GM10266 (cell line): ENCODE measurements at regions not wholly inside any gene's neighbourhood (a gene's known extent, or its start where the extent isn't known, plus 50 kb on each side); places are given as distances from the start of the nearest gene placed in this dataset.

Source experiments
- DNase-seq: peaks from one replicate; pipeline ENCODE4 v3.0.0; 2012; ENCODE audit errors: extremely low spot score
- TF ChIP-seq, protein P1 (sequence below): IDR thresholded peaks from 2 replicates; pipeline ENCODE4 v1.5.1; 2012; ENCODE audit warnings: mild to moderate bottlenecking, low read depth; ENCODE audit not compliant: control insufficient read depth, insufficient read depth; ENCODE audit errors: missing control alignments

DNA sequence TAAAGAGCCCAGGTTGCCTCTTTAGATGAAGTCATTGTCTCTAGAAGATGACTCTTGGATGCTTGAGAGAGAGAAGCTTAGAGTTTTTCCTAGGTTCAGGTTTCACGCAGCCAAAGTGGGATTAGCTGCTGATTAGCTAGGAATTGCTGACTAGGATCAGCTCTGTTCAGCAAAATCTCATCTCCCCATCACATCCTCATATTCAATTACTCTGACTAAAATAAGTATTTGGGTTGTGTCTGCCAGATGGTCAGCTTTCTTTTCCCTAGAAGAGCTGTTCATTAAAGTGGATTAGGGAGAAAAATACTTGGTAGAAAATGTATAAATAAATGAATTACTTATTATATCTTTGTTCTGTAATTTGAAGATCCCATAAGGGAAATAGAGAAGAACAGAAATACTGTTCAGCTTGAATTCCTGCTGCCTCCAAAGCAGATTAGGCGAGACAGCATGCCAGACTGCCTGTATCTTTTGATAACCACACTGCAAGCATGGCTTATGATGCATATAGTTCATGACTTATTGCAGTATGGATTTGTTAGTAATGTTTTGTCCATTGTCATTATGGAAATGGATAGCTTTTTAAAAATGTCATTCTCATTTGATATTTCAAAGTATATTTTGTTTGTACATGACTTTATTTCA is 184.8 kb upstream of the CD180 start:
- no peak for DNase-seq

DNA sequence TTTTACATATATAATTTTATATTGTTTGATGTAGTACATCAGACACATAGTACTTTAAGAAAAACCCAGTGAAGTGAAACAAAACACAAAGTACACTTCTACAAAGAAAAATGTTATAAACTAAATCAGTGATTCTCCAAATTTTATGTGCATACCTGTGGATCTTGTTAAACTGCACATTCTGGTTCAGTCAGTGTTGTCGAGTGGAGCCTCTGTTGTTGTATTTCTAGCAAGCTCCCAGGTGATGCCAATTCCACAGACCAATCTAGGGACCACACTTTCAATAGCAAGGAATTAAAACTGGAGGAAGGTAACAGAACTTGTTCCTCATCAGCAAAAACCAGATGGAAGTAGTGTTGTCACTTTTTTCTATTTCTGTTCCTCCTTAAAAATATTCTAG is 183.8 kb upstream of the CD180 start:
- TF ChIP-seq, protein P1, sequence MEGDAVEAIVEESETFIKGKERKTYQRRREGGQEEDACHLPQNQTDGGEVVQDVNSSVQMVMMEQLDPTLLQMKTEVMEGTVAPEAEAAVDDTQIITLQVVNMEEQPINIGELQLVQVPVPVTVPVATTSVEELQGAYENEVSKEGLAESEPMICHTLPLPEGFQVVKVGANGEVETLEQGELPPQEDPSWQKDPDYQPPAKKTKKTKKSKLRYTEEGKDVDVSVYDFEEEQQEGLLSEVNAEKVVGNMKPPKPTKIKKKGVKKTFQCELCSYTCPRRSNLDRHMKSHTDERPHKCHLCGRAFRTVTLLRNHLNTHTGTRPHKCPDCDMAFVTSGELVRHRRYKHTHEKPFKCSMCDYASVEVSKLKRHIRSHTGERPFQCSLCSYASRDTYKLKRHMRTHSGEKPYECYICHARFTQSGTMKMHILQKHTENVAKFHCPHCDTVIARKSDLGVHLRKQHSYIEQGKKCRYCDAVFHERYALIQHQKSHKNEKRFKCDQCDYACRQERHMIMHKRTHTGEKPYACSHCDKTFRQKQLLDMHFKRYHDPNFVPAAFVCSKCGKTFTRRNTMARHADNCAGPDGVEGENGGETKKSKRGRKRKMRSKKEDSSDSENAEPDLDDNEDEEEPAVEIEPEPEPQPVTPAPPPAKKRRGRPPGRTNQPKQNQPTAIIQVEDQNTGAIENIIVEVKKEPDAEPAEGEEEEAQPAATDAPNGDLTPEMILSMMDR = no peak
- no peak for DNase-seq

More for the DNA sequence above, 184.8 kb upstream of the CD180 start:
- TF ChIP-seq, protein P1 = no peak

- no peak for DNase-seq
These were observed 183.2 kb upstream of the CD180 start for GRCh38 chr5:67379753-67380152.

GRCh38 chr5:67378256-67378655 is 181.7 kb upstream of the CD180 start:
- TF ChIP-seq, protein P1 = no peak
- DNase-seq = no peak

More at GRCh38 chr5:67379753-67380152, 183.2 kb upstream of the CD180 start:
- TF ChIP-seq, protein P1 = no peak

GRCh38 chr5:67377631-67378030 is 181.0 kb upstream of the CD180 start:
- no peak for DNase-seq
- TF ChIP-seq, protein P1 = no peak

DNA sequence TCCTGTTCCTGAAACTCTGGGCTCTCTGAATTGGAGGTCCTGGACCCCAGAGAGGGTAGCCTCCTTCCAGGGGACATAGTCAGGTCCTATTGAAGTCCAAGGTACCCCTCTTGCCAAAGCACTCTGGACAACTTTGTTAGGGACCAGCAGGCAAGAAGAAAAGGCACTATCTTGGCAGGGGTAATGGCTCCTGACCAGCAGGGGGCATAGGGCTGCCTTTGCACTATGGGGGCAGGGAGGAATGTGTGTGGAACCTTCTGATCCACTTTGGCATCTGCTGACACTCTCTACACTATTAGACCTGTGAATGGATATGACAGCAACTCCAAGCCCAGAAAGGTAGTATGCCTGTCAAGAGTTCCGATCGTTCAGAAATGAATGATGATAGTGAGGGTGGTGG is 179.0 kb upstream of the CD180 start:
- DNase-seq = no peak
- TF ChIP-seq, protein P1 = no peak

- TF ChIP-seq, protein P1 = no peak
- DNase-seq = no peak
These were observed 177.8 kb upstream of the CD180 start for GRCh38 chr5:67374378-67374777.
